NB4 (cell line): ENCODE measurements at regions not wholly inside any gene's neighbourhood (a gene's known extent, or its start where the extent isn't known, plus 50 kb on each side); places are given as distances from the start of the nearest gene placed in this dataset.

Experiments
- DNase-seq: peaks from one replicate; pipeline ENCODE4 v3.0.0; 2010; ENCODE audit warnings: low read depth
- H3K4me3 ChIP-seq: one replicate; pipeline ENCODE4 v1.5.1; 2011; ENCODE audit warnings: mild to moderate bottlenecking, low read depth, low read length, moderate library complexity
- CTCF ChIP-seq: IDR thresholded peaks from one replicate; pipeline ENCODE4 v1.5.1; 2012; ENCODE audit warnings: low read depth, low read length
- MAX ChIP-seq: IDR thresholded peaks from 2 replicates; pipeline ENCODE4 v1.6.1; 2011; ENCODE audit warnings: low read depth, low read length
- MYC ChIP-seq: IDR thresholded peaks from 2 replicates; pipeline ENCODE4 v1.6.1; 2011; ENCODE audit warnings: low read depth, low read length
- POLR2A ChIP-seq: IDR thresholded peaks from 2 replicates; pipeline ENCODE4 v1.6.1; 2011; ENCODE audit warnings: mild to moderate bottlenecking; ENCODE audit not compliant: insufficient read length; ENCODE audit errors: extremely low read depth

GRCh38 chr20:46816886-46817638, 77.6 kb upstream of the EYA2 start:
- DNase-seq, result no peak
- TF ChIP-seq POLR2A (no peak), MYC (no peak), MAX (no peak)
- H3K4me3 ChIP-seq, result no peak overlapping the region

- no peak for TF ChIP-seq MYC
- TF ChIP-seq POLR2A, result no peak
- TF ChIP-seq CTCF, result no peak
- TF ChIP-seq MAX, result no peak
- no peak for DNase-seq
- no peak overlapping the region for H3K4me3 ChIP-seq
These were observed 74.0 kb upstream of the EYA2 start for GRCh38 chr20:46820682-46821081.

- H3K4me3 ChIP-seq, result no peak overlapping the region
- DNase-seq, result no peak
- TF ChIP-seq POLR2A (no peak), CTCF (no peak), MYC (no peak), MAX (no peak)
These were observed 71.3 kb upstream of the EYA2 start for GRCh38 chr20:46823271-46823751.

- no peak overlapping the region for H3K4me3 ChIP-seq
- TF ChIP-seq MYC, result no peak
- TF ChIP-seq CTCF, result no peak
- TF ChIP-seq MAX, result no peak
- no peak for TF ChIP-seq POLR2A
- DNase-seq, result no peak
These were observed 70.9 kb upstream of the EYA2 start for GRCh38 chr20:46823753-46824152.

GRCh38 chr20:46826343-46826984, 68.2 kb upstream of the EYA2 start:
- DNase-seq, result no peak
- TF ChIP-seq POLR2A (no peak), MYC (no peak), CTCF (no peak), MAX (no peak)
- no peak overlapping the region for H3K4me3 ChIP-seq

- DNase-seq, result no peak
- no peak for TF ChIP-seq MYC
- no peak for TF ChIP-seq POLR2A
- no peak for TF ChIP-seq CTCF
- no peak for TF ChIP-seq MAX
- no peak overlapping the region for H3K4me3 ChIP-seq
These were observed 66.8 kb upstream of the EYA2 start for GRCh38 chr20:46827718-46828458.
